HepG2 (cell line): ENCODE measurements at regions not wholly inside any gene's neighbourhood (a gene's known extent, or its start where the extent isn't known, plus 50 kb on each side); places are given as distances from the start of the nearest gene placed in this dataset.

Source experiments
- ATAC-seq: fragments of 200-7000 bp; cut with Tn5 transposase; 3 replicates; pipeline ENCODE4 v1.9.1; 2020; ENCODE audit warnings: mild to moderate bottlenecking, moderate library complexity
- BruUV-seq: library from RNA; stranded (reverse); fragments of 400-500 nt; replicated peaks from 2 replicates; lab custom pipeline; 2021; lab: Mats Ljungman, UMichigan
- CTCF ChIA-PET: fragments of 300-600 bp; formaldehyde crosslinking; extraction: SDS; loops from one replicate; lab custom pipeline; 2021; ENCODE audit warnings: low total read pairs, inconsistent platforms, low intra/inter-chr PET ratio; lab: Yijun Ruan, JAX
- POLR2A ChIA-PET: fragments of 350-600 bp; sonication (Branson Sonifier 250); formaldehyde crosslinking; loops from one replicate; lab custom pipeline; 2020; ENCODE audit warnings: antibody characterized with exemption, inconsistent platforms; lab: Yijun Ruan, JAX
- DNase-seq: peaks from one replicate; pipeline ENCODE4 v3.0.0-alpha.2; 2015; ENCODE audit warnings: low spot score
- FAIRE-seq: peaks from 3 replicates; lab custom pipeline; 2011; peaks lifted over from hg19 to GRCh38; lab: Jason Lieb, UNC
- H2AFZ ChIP-seq: one replicate; pipeline ENCODE4 v1.6.1; 2011; ENCODE audit warnings: low read length, inconsistent platforms
- H3K27ac ChIP-seq: fragments of 300-600 bp; 3 replicates; pipeline ENCODE4 v1.8.0; 2011; ENCODE audit warnings: mixed run types, mild to moderate bottlenecking, mixed read lengths, low read length, inconsistent platforms; ENCODE audit not compliant: insufficient read depth; ENCODE audit errors: extremely low read length
- H3K27me3 ChIP-seq, 2 experiments: fragments of 200-600 bp in 1 of 2; 2 replicates in 1 of 2; 3 replicates in 1 of 2; pipeline versions ENCODE4 v1.6.0 to v1.8.0; 2011; ENCODE audit warnings: low read length in 2 of 2, mild to moderate bottlenecking in 2 of 2, moderate library complexity in 2 of 2, inconsistent platforms in 1 of 2; ENCODE audit not compliant: insufficient read depth in 2 of 2, control insufficient read depth in 1 of 2
- H3K36me3 ChIP-seq, 2 experiments: fragments of 200-600 bp in 1 of 2; replicated peaks in 1 of 2; 2 replicates in 1 of 2; 3 replicates in 1 of 2; pipeline versions ENCODE4 v1.5.1 to v1.8.0; 2011; ENCODE audit warnings: low read length in 2 of 2, inconsistent platforms in 1 of 2; ENCODE audit not compliant: insufficient read depth in 2 of 2, control insufficient read depth in 1 of 2
- H3K4me1 ChIP-seq: 2 replicates; pipeline ENCODE4 v1.5.1; 2012; ENCODE audit warnings: low read length, inconsistent platforms; ENCODE audit not compliant: insufficient read depth
- H3K4me2 ChIP-seq: 2 replicates; pipeline ENCODE4 v1.6.0; 2011; ENCODE audit warnings: low read depth, low read length, inconsistent platforms
- H3K4me3 ChIP-seq, 3 experiments: fragments of 200-600 bp in 1 of 3; sonication (generic), shearing (Covaris generic) in 1 of 3; replicated peaks in 1 of 3; 2 replicates each; pipeline ENCODE4 v1.5.1; 2011 to 2016; ENCODE audit warnings: low read length in 3 of 3, inconsistent platforms in 2 of 3, low read depth in 2 of 3, mild to moderate bottlenecking in 2 of 3, control low read depth in 1 of 3, mixed read lengths in 1 of 3; ENCODE audit not compliant: insufficient read depth in 1 of 3
- H3K79me2 ChIP-seq: one replicate; pipeline ENCODE4 v1.6.1; 2011; ENCODE audit warnings: low read length, inconsistent platforms; ENCODE audit not compliant: insufficient read depth
- H3K9ac ChIP-seq: 2 replicates; pipeline ENCODE4 v1.6.0; 2011; ENCODE audit warnings: mild to moderate bottlenecking, low read depth, low read length, inconsistent platforms; ENCODE audit not compliant: insufficient read depth
- H3K9me3 ChIP-seq: 2 replicates; pipeline ENCODE4 v1.5.1; 2012; ENCODE audit warnings: mild to moderate bottlenecking, low read length
- H4K20me1 ChIP-seq: 2 replicates; pipeline ENCODE4 v1.6.0; 2011; ENCODE audit warnings: inconsistent platforms, mild to moderate bottlenecking, low read length, moderate library complexity; ENCODE audit not compliant: insufficient read depth
- AKAP8 ChIP-seq: sonication (generic); formaldehyde crosslinking; IDR thresholded peaks from 2 replicates; pipeline ENCODE4 v1.5.1; 2020; ENCODE audit warnings: mild to moderate bottlenecking, missing genetic modification reagents
- ATF4 ChIP-seq, 2 experiments: fragments of 450-650 bp in 1 of 2; sonication (generic) in 1 of 2; formaldehyde crosslinking; IDR thresholded peaks; 2 replicates each; pipeline versions ENCODE4 v1.5.0 to v1.8.0; 2020 to 2022; ENCODE audit warnings: mild to moderate bottlenecking in 1 of 2, missing genetic modification reagents in 1 of 2
- CBX2 ChIP-seq, 2 experiments: fragments of 200-600 bp in 1 of 2; sonication (generic); formaldehyde crosslinking in 1 of 2; IDR thresholded peaks; 2 replicates each; pipeline versions ENCODE4 v1.7.0 to v1.8.1; 2018 to 2022; ENCODE audit warnings: low read depth in 2 of 2, low read length in 1 of 2, mild to moderate bottlenecking in 1 of 2, missing genetic modification reagents in 1 of 2
- E2F1 ChIP-seq: sonication (generic); formaldehyde crosslinking; IDR thresholded peaks from 2 replicates; pipeline ENCODE4 v1.5.0; 2020; ENCODE audit warnings: missing genetic modification reagents
- EZH2 ChIP-seq: conservative IDR thresholded peaks from 2 replicates; pipeline ENCODE4 v1.6.1; 2012; ENCODE audit warnings: mild to moderate bottlenecking, low read depth, low read length, moderate library complexity
- MIER3 ChIP-seq: IDR thresholded peaks from 2 replicates; pipeline ENCODE4 v1.6.1; 2016; ENCODE audit warnings: missing compliant biosample characterization, borderline replicate concordance
- RFX3 ChIP-seq: IDR thresholded peaks from 2 replicates; pipeline ENCODE4 v1.6.1; 2016; ENCODE audit warnings: missing biosample characterization, missing genetic modification reagents
- ZNF616 ChIP-seq: sonication (generic); formaldehyde crosslinking; IDR thresholded peaks from 2 replicates; pipeline ENCODE4 v1.5.0; 2020; ENCODE audit warnings: low read depth, mild to moderate bottlenecking, missing genetic modification reagents
- ZNF784 ChIP-seq: sonication (generic); formaldehyde crosslinking; IDR thresholded peaks from 2 replicates; pipeline ENCODE4 v1.5.1; 2020; ENCODE audit warnings: missing genetic modification reagents, mild to moderate bottlenecking, borderline replicate concordance
- WGBS: methylation state at CpG from one replicate; pipeline ENCODE4 v1.1.6; 2017; ENCODE audit warnings: low lambda C conversion rate; 5-methylcytosine and 5-hydroxymethylcytosine counted together
- in situ Hi-C: cut with HindIII; loops from 2 replicates; pipeline ENCODE4 v1.10.0; 2017; ENCODE audit warnings: low pct_unique_long_range_greater_than_20kb; ENCODE audit not compliant: extremely low pct_ligation_motif_present
- intact Hi-C: fragments of 100-400 bp; cut with micrococcal nuclease; formaldehyde crosslinking; loops from one replicate; pipeline ENCODE4 v1.10.0; 2022; ENCODE audit not compliant: unreplicated experiment

- 29% methylated on average over 4 of the region's 4 CpGs for WGBS
- BruUV-seq, result no TSS peak
- no peak overlapping the region for H2AFZ ChIP-seq
- DNase-seq, result no peak
- no peaks in the 10 kb centered on the region for H3K4me1 ChIP-seq
- CTCF ChIA-PET, result no interaction called here
- no peaks in the 10 kb centered on the region for H3K79me2 ChIP-seq
- no peak overlapping the region for H3K9ac ChIP-seq
- no peak for TF ChIP-seq EZH2
- no peak for TF ChIP-seq RFX3
- H3K36me3 ChIP-seq, result no peaks in the 10 kb centered on the region
- H3K4me2 ChIP-seq, result no peak overlapping the region
- H3K9me3 ChIP-seq, result no peaks in the 10 kb centered on the region
- in situ Hi-C loops, result no loop called here
- no peak overlapping the region for H3K27ac ChIP-seq
- no peaks in the 10 kb centered on the region for H3K27me3 ChIP-seq
- no peak for FAIRE-seq
- no peak for ATAC-seq
- intact Hi-C loops, result no loop called here
- H3K4me3 ChIP-seq, result no peak overlapping the region
- no peaks in the 10 kb centered on the region for H4K20me1 ChIP-seq
- POLR2A ChIA-PET, result no interaction called here
Measured at GRCh38 chr5:98463222-98463621, 310.2 kb upstream of the RGMB start.

- no peak for FAIRE-seq
- TF ChIP-seq ZNF616 (CRISPR knock-in tag), result no peak
- no peak for TF ChIP-seq ATF4 (CRISPR knock-in tag; IDR thresholded peaks at IDR 0.05)
- TF ChIP-seq ZNF784, result no peak
- no peak for TF ChIP-seq E2F1 (CRISPR knock-in tag)
- TF ChIP-seq AKAP8 (CRISPR knock-in tag), result no peak
- no peak for TF ChIP-seq CBX2 (IDR thresholded peaks at IDR 0.05; ENCODE audit: low read depth, low read length)
- no peak for TF ChIP-seq CBX2 (CRISPR knock-in tag; IDR thresholded peaks at IDR 0.05; ENCODE audit: low read depth)
- no peak for TF ChIP-seq MIER3 (CRISPR knock-in tag)
Measured at GRCh38 chr5:98463676-98464075, 309.8 kb upstream of the RGMB start.

More at GRCh38 chr5:98463676-98464075, 309.8 kb upstream of the RGMB start:
- BruUV-seq, result no TSS peak
- DNase-seq (no peak), ATAC-seq (no peak)
- Histone ChIP-seq H3K27ac (no peak overlapping the region), H3K9ac (no peak overlapping the region), H3K4me1 (no peaks in the 10 kb centered on the region), H3K4me2 (no peak overlapping the region), H3K27me3 (no peaks in the 10 kb centered on the region), H3K4me3 (no peak overlapping the region), H4K20me1 (no peaks in the 10 kb centered on the region), H2AFZ (no peak overlapping the region), H3K79me2 (no peaks in the 10 kb centered on the region), H3K36me3 (no peaks in the 10 kb centered on the region), H3K9me3 (no peaks in the 10 kb centered on the region)
- in situ Hi-C loops (no loop called here), intact Hi-C loops (no loop called here)
- 4% methylated on average over 5 of the region's 5 CpGs for WGBS
- POLR2A ChIA-PET, result no interaction called here
- CTCF ChIA-PET, result no interaction called here
